GM21367 (cell line): ENCODE measurements at regions not wholly inside any gene's neighbourhood (a gene's known extent, or its start where the extent isn't known, plus 50 kb on each side); places are given as distances from the start of the nearest gene placed in this dataset.
"Not testable (repeated sequence)": the region's sequence is repeated elsewhere in the genome, so short reads cannot be mapped to it uniquely, and the experiment has no call there.

Source experiments
- ATAC-seq: cut with Tn5 transposase; IDR thresholded peaks from one replicate; pipeline ENCODE4 v1.9.1; 2021; ENCODE audit not compliant: unreplicated experiment

GRCh38 chr1:199184180-199184579, 545.3 kb downstream of the PTPRC start:
- no peak for ATAC-seq

- ATAC-seq = no peak
Observed at GRCh38 chr1:199194862-199195261, 556.0 kb downstream of the PTPRC start.

- ATAC-seq = no peak
Observed at GRCh38 chr1:199197695-199198094, 558.9 kb downstream of the PTPRC start.

GRCh38 chr1:199202331-199202730, 563.5 kb downstream of the PTPRC start:
- no peak for ATAC-seq

- ATAC-seq = no peak
Observed at GRCh38 chr1:199204231-199204630, 565.4 kb downstream of the PTPRC start.

- ATAC-seq = no peak
Observed at GRCh38 chr1:199205740-199206441, 567.1 kb downstream of the PTPRC start.

GRCh38 chr1:199208847-199209246, 570.0 kb downstream of the PTPRC start:
- no peak for ATAC-seq

GRCh38 chr1:199218065-199218464, 579.2 kb downstream of the PTPRC start:
- no peak for ATAC-seq

GRCh38 chr1:199218533-199218932, 579.7 kb downstream of the PTPRC start:
- no peak for ATAC-seq

GRCh38 chr1:199220031-199220430, 581.2 kb downstream of the PTPRC start:
- ATAC-seq = no peak

GRCh38 chr1:199221371-199222150, 582.7 kb downstream of the PTPRC start:
- no peak for ATAC-seq

- ATAC-seq = no peak
Observed at GRCh38 chr1:199223936-199224335, 585.1 kb downstream of the PTPRC start.

GRCh38 chr1:199226163-199226562, 587.3 kb downstream of the PTPRC start:
- ATAC-seq = no peak

GRCh38 chr1:199242147-199242546, 603.3 kb downstream of the PTPRC start:
- no peak for ATAC-seq

GRCh38 chr1:199242601-199243000, 603.8 kb downstream of the PTPRC start:
- ATAC-seq = no peak

GRCh38 chr1:199243423-199244061, 604.7 kb downstream of the PTPRC start:
- ATAC-seq = peak; percentile 99

- no peak for ATAC-seq
Observed at GRCh38 chr1:199245946-199246345, 607.1 kb downstream of the PTPRC start.

- no peak for ATAC-seq
Observed at GRCh38 chr1:199246716-199247115, 607.9 kb downstream of the PTPRC start.

- ATAC-seq = no peak
Observed at GRCh38 chr1:199247891-199248290, 609.1 kb downstream of the PTPRC start.

- not testable (repeated sequence) for ATAC-seq
Observed at GRCh38 chr1:199254040-199254439, 615.2 kb downstream of the PTPRC start.

GRCh38 chr1:199261328-199261727, 622.5 kb downstream of the PTPRC start:
- ATAC-seq = no peak

GRCh38 chr1:199264283-199264682, 625.4 kb downstream of the PTPRC start:
- no peak for ATAC-seq
